Fibroblast of lung (primary cell): ENCODE measurements at regions not wholly inside any gene's neighbourhood (a gene's known extent, or its start where the extent isn't known, plus 50 kb on each side); places are given as distances from the start of the nearest gene placed in this dataset.

Experiments
- CTCF ChIP-seq, 2 donors: IDR thresholded peaks in 1 of 2; conservative IDR thresholded peaks in 1 of 2; 1 replicate in 1 of 2; 2 replicates in 1 of 2; pipeline ENCODE4 v1.5.1; 2011 to 2012; ENCODE audit warnings: low read length in 2 of 2, control low read depth in 1 of 2, inconsistent platforms in 1 of 2, low read depth in 1 of 2, mild to moderate bottlenecking in 1 of 2
- EZH2 ChIP-seq: IDR thresholded peaks from 2 replicates; pipeline ENCODE4 v1.5.1; 2012; ENCODE audit warnings: low read length, control low read depth, mild to moderate bottlenecking; ENCODE audit errors: missing control alignments

DNA sequence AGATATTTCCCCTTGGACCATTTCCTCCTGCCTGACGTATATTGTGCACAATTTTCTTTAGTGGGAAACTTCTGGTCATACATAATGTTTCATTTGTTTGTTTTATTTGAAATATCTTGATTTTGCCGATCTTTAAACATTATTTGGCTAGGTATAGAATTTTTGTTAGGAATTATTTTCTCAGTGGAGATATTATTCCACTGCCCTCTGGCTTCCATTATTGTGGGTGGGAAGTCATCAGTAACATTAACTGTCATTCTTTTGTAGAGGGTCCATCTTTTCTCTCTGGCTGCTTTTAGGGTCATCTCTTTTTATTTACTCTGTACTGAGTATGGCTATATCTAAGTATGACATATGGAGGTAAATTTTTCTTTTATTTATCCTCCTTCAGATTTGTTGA lies 135.5 kb upstream of the LIPC start:
- TF ChIP-seq CTCF (conservative IDR thresholded peaks at IDR 0.05 in 1 of 2, IDR thresholded peaks at IDR 0.05 in 1 of 2; ENCODE audit: low read depth in 1 of 2, low read length in 2 of 2): no peak
- TF ChIP-seq EZH2: no peak
